Bronchial epithelial cell (primary cell): ENCODE measurements at regions not wholly inside any gene's neighbourhood (a gene's known extent, or its start where the extent isn't known, plus 50 kb on each side); places are given as distances from the start of the nearest gene placed in this dataset.

ENCODE experiments used
- DNase-seq: peaks from one replicate; pipeline ENCODE4 v3.0.0-alpha.2; 2010; ENCODE audit warnings: low read depth
- FAIRE-seq: peaks from 2 replicates; lab custom pipeline; 2011; peaks lifted over from hg19 to GRCh38; lab: Jason Lieb, UNC
- H3K27me3 ChIP-seq: 2 replicates; pipeline ENCODE4 v1.5.1; 2011; ENCODE audit warnings: low read length; ENCODE audit not compliant: control insufficient read depth, insufficient read depth
- H3K36me3 ChIP-seq: 2 replicates; pipeline ENCODE4 v1.5.1; 2011; ENCODE audit warnings: low read length; ENCODE audit not compliant: control insufficient read depth, insufficient read depth
- H3K4me3 ChIP-seq: 2 replicates; pipeline ENCODE4 v1.5.1; 2011; ENCODE audit warnings: mild to moderate bottlenecking, low read depth, low read length, control low read depth
- TF ChIP-seq, protein P1 (sequence below): IDR thresholded peaks from 2 replicates; pipeline ENCODE4 v1.5.1; 2011; ENCODE audit warnings: mild to moderate bottlenecking, moderate library complexity, low read length, control low read depth, inconsistent platforms; ENCODE audit not compliant: insufficient read depth, severe bottlenecking

- DNase-seq (no peak), FAIRE-seq (no peak)
- TF ChIP-seq, protein P1, sequence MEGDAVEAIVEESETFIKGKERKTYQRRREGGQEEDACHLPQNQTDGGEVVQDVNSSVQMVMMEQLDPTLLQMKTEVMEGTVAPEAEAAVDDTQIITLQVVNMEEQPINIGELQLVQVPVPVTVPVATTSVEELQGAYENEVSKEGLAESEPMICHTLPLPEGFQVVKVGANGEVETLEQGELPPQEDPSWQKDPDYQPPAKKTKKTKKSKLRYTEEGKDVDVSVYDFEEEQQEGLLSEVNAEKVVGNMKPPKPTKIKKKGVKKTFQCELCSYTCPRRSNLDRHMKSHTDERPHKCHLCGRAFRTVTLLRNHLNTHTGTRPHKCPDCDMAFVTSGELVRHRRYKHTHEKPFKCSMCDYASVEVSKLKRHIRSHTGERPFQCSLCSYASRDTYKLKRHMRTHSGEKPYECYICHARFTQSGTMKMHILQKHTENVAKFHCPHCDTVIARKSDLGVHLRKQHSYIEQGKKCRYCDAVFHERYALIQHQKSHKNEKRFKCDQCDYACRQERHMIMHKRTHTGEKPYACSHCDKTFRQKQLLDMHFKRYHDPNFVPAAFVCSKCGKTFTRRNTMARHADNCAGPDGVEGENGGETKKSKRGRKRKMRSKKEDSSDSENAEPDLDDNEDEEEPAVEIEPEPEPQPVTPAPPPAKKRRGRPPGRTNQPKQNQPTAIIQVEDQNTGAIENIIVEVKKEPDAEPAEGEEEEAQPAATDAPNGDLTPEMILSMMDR: no peak
- H3K36me3 ChIP-seq: no peaks in the 10 kb centered on the region
- no peaks in the 10 kb centered on the region for H3K27me3 ChIP-seq
- H3K4me3 ChIP-seq: no peak overlapping the region
Measured at GRCh38 chr10:106226142-106226541, 938.4 kb downstream of the SORCS1 start.

DNA sequence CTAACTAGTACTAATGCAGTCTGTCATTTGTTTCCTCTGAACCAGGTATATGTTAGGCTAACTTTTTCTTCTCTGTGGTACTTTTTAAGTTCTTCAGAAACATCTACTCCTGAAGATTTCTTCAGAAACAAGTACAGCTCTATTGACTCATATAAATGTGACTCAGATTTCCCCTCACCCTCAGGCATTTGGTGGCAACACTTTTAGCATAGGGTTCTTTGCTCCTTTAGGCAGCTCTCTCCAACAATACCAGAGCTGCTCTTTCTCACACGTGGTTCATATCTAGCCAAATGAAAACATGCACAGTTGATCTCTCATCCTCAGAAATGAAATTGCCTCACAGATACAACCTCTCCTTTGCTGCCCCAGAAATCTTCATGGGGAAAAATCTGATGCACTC, 939.8 kb downstream of the SORCS1 start:
- DNase-seq: peak; percentile 52
- FAIRE-seq: no peak
- H3K4me3 ChIP-seq: no peak overlapping the region
- H3K36me3 ChIP-seq: no peaks in the 10 kb centered on the region
- H3K27me3 ChIP-seq: no peaks in the 10 kb centered on the region
- TF ChIP-seq, protein P1: no peak

DNA sequence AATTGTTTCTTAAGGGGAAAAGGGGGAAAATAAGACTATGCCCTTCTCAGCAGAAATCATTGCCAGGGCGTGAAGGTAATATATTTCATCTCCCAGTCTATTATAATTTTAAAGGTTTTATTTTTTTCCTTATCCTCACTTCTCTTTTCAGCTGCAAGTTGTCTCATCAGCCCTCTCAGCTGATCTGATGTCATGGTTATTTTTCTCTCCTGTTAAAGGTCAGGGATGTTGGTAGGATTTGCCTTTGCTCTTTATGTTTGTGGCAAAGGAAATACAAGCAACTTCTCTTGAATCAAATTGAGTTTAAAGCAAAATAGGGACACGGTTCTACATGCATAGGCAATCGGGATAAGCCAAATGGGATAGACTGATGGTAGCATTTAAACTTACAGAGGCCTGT, 946.9 kb downstream of the SORCS1 start:
- FAIRE-seq (no peak), DNase-seq (no peak)
- TF ChIP-seq, protein P1: no peak
- no peaks in the 10 kb centered on the region for H3K27me3 ChIP-seq
- H3K36me3 ChIP-seq: no peaks in the 10 kb centered on the region
- H3K4me3 ChIP-seq: no peak overlapping the region

DNA sequence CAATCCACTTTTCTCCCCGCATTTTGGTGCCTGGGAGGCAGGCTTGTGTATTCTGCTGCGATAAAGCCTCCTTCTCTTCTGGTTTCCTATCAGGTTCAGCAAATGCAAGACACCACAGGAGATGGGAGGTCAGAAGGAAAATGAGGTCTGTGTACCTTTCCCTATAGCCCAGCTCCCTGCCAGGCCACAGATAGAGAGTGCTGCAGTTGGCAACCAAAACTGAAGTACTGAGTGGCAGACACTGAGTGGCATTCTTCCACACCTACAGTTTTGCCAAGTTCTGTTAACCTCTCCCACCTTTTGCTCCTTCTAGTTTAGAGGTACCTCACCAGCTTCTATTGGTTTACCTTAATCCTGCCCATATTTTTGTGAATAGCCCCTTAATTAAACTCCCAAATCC, 948.4 kb downstream of the SORCS1 start:
- Histone ChIP-seq H3K36me3 (no peaks in the 10 kb centered on the region), H3K27me3 (no peaks in the 10 kb centered on the region), H3K4me3 (no peak overlapping the region)
- no peak for FAIRE-seq
- no peak for DNase-seq
- TF ChIP-seq, protein P1: no peak

DNA sequence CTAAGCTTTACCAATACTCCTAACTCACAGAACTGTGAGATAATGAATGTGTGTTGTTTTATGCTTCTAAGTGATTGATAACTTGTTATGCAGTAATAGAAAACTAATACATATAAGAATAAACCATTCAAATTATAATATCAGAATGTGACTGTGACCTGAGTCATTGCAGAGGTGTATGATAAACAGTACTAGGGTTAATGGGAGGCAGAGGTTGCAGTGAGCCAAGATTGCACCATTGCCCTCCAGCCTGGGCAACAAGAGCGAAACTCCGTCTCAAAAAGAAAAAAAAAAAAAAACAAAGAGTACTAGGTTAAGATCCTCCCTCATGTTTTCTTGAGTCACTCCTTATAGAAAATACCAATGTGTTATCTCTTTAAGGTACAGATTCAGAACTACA, 950.3 kb downstream of the SORCS1 start:
- no peaks in the 10 kb centered on the region for H3K36me3 ChIP-seq
- no peaks in the 10 kb centered on the region for H3K27me3 ChIP-seq
- no peak overlapping the region for H3K4me3 ChIP-seq
- no peak for DNase-seq
- no peak for FAIRE-seq
- TF ChIP-seq, protein P1: no peak

DNA sequence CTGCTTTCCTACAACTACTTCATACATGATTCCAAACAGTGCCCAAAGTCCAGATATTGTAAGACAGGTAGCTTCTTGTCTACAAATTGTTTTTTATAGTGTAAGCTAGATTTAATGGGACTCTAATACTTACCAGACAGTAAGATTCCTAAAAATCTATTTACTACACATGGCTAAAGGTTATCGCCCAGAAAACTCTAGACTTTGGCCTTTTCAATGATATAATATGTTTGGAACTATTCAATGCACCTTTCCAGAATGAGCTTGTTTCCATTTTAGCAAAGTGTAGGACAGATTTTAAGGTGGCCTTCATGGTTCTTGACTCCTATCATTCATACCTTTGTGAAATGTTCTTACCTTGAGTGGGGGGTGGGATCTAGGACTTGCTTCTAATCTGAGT, 951.0 kb downstream of the SORCS1 start:
- FAIRE-seq (no peak), DNase-seq (no peak)
- Histone ChIP-seq H3K36me3 (no peaks in the 10 kb centered on the region), H3K27me3 (no peaks in the 10 kb centered on the region), H3K4me3 (no peak overlapping the region)
- TF ChIP-seq, protein P1: no peak
